ENCODE measurements at regions not wholly inside any gene's neighbourhood (a gene's known extent, or its start where the extent isn't known, plus 50 kb on each side); places are given as distances from the start of the nearest gene placed in this dataset.

GRCh38 chr17:45687594-45687993 lies 96.5 kb upstream of the CRHR1 start:
- no peak for DNase-seq (ENCODE audit: low spot score)

DNA sequence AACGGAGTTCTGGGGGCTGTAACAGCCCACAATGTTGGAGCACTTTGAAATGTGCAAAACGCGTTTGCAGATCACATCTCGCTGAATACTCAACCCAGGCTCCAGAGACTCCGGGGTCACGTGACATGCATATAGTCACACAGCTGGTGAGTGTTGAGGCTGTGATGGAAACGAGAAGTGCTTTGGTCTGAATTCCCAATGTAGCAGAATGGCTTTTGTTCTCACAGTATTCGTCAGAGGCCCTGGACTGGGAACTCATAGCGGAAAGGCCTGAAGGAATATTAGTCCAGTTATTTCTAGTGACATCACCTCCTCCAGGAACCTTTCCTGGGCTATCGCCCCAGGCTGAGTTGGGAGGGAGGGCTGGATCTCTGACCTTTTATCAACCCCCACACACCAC lies 95.8 kb upstream of the CRHR1 start:
- peak; percentile 79 for DNase-seq (ENCODE audit: low spot score)

- DNase-seq (ENCODE audit: low spot score) = no peak
These were observed 95.3 kb upstream of the CRHR1 start for GRCh38 chr17:45688820-45689219.

- DNase-seq (ENCODE audit: low spot score) = no peak
These were observed 94.7 kb upstream of the CRHR1 start for GRCh38 chr17:45689451-45689850.

GRCh38 chr17:45690625-45691275 lies 93.4 kb upstream of the CRHR1 start:
- DNase-seq (ENCODE audit: low spot score) = peak; percentile 66

- no peak for DNase-seq (ENCODE audit: low spot score)
These were observed 91.5 kb upstream of the CRHR1 start for GRCh38 chr17:45692661-45693060.

GRCh38 chr17:45693792-45694191 lies 90.3 kb upstream of the CRHR1 start:
- no peak for DNase-seq (ENCODE audit: low spot score)

DNA sequence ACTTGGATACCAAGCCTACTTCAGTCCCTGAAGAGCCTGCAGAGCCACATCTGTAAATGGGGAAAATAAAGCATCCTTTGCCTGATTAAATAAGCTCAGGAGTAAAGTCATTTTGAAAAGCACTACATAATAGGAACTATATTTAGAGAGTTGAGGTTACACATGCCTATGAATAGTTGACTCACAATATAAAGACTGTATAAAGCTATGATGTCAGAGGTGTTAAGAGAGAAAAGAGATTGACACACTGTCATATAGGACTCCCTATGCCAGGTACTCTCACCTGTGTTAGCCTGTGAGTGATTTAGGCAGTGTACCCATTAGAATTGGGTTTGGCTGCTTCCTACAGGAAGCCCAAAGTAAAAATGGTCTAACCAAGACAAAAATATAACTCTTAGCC lies 87.7 kb upstream of the CRHR1 start:
- no peak for DNase-seq (ENCODE audit: low spot score)

- DNase-seq (ENCODE audit: low spot score) = no peak
These were observed 87.0 kb upstream of the CRHR1 start for GRCh38 chr17:45697076-45697475.

GRCh38 chr17:45700171-45701090 lies 83.7 kb upstream of the CRHR1 start:
- no peak for DNase-seq (ENCODE audit: low spot score)

DNA sequence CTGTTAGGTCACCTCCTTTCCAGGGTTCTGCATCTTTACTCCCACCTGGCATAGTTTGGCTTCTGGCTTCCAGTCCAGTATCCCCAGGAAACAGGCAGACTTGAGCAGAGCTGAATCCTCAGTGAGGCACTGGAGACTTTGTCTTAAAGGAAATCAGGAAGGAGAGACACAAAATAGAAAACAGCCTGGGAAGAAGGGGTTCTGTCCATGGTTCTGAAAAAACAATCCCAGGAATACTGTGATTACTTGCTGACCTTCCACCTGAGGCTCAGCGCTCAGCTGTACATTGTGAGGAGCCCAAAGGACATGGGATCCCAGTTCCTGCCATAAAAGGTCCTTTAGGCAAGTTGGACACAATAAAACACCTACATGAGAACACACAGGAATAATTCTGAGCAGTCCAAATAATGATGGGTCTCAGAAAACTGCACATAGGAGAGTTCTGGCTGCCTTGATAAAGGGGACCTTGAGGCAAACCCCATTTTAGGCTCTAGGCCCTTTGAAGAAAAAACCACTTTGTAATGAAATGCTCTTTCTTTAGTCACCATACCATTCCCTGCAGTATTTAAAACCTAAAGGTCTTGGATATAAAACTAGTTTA lies 81.4 kb upstream of the CRHR1 start:
- DNase-seq (ENCODE audit: low spot score) = no peak

- no peak for DNase-seq (ENCODE audit: low spot score)
These were observed 80.8 kb upstream of the CRHR1 start for GRCh38 chr17:45703348-45703747.

DNA sequence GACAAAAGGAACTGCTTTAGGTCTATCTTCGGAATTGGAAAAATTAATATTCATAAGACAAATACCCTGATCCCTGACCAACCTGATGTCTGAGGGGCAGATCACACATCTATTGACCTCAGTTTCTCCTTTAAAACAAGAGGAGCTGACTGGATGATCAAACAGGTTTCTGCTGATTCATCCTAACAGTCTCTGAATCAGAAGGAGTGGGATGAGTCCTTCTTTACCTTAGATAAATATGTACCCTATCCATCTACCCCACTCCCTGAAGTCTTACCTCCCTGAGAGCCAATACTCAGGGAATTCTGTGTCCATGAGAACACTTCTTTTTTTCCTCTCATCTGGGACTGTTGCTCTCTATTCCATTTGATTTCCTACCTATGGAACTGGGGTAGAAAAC lies 80.3 kb upstream of the CRHR1 start:
- DNase-seq (ENCODE audit: low spot score) = no peak

DNA sequence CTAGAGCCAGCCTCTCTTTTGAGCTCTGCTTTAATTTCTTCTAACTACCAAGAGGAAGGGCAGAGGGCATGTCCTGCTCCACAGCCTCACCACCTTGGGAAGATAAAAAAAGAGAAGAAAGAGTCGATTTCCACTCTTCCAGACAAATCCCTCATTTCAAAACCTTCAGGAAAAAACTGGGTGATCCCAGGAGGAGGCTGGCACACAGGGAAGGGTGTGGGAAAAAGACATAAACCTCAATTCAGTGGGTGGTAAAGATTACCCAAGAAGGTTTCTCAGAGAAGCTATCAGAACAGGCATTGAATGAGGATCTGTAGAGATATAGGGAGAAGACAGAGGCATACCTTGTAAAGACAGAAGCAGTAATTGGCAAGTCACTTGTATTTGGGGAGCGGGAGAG lies 79.9 kb upstream of the CRHR1 start:
- no peak for DNase-seq (ENCODE audit: low spot score)

DNA sequence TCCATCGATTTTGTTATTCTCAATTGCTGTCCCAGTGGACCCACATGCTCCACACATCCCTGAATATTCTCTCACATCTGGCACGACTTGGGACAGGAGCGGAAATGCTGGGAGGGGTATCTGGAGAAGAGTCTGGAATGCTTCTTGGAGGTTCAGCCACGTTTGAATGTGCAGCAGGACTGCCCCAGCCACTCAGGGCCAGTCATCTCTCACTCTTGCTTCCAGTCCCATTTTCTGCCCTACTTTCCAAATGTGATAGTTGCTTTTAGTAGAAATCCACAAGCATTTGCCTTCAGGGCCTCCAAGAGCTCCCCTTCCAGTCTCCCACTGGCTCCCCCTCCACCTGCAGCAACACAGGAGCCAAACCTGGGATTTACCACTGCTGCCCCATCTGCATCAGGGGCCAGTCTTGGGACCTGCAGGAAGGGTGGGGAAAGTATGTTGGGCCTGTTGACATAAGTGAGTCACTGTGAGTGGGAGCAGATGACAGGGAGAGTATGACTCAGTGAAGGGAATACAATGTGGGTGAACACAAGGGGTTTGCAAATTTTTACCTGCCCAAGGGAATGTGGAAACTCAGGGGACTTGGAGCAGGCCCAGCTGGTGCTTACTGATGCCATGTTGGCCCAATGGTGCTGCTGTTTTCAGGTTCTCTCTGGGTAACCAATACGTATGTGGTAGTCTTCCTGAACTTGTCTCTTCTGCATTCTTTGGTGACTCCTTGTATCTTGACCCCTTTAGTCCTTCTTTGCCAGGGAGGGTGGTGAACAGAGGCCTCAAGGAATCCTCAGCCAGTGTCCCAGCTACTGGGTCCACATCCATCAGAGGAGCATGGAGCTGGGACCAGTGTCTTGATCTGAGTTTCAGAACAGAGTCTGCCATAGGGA lies 78.8 kb upstream of the CRHR1 start:
- no peak for DNase-seq (ENCODE audit: low spot score)

- no peak for DNase-seq (ENCODE audit: low spot score)
These were observed 78.1 kb upstream of the CRHR1 start for GRCh38 chr17:45706033-45706432.

DNA sequence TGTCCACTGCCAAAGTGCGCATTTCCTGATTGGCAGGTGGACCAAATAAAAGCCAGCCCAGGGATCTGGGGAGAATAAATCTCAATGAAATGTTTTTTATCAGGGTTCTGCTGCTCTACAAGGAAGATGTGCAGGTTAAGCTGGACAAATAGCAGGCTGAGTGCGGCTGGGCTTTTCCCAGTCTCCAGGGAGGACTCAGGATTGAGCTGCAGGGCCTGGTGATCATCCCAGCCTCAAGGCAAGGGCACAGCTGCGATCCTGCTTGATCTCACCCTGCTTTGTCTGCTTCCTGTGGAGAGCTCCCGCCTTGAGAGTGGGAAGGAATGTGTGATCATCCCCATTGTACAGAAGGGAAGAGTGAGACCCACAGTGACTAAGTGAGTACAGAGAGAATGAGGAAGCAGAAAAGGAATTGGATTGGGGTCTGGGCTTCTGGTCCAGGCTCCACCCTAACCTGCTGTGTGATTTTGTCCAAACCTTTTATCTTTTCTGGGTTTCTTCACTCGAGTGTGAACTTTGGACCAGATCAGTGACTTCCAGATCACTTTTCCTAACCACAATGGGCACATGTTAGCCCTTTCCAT lies 75.3 kb upstream of the CRHR1 start:
- no peak for DNase-seq (ENCODE audit: low spot score)

- no peak for DNase-seq (ENCODE audit: low spot score)
These were observed 74.3 kb upstream of the CRHR1 start for GRCh38 chr17:45709728-45710288.

GRCh38 chr17:45715787-45716186 lies 68.3 kb upstream of the CRHR1 start:
- no peak for DNase-seq (ENCODE audit: low spot score)

DNA sequence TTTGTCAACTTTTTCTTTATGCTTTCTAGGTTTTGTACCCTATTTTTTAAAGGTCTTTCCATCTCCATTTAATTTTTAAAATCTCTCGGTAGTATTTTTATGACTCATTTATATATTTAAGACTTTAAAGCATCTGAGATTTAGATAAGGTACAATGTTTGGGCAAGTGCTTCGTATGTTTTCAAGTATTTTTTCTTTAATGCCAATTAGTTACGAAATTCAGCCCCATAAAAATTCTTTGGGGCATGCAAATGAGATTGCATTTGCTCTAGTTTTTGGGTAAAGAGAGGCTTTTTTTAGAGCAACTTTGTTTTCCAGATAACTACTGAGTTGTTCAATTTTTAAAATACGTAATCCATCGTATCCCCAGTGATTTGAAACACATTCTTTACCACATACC lies 65.3 kb upstream of the CRHR1 start:
- DNase-seq (ENCODE audit: low spot score) = no peak

DNA sequence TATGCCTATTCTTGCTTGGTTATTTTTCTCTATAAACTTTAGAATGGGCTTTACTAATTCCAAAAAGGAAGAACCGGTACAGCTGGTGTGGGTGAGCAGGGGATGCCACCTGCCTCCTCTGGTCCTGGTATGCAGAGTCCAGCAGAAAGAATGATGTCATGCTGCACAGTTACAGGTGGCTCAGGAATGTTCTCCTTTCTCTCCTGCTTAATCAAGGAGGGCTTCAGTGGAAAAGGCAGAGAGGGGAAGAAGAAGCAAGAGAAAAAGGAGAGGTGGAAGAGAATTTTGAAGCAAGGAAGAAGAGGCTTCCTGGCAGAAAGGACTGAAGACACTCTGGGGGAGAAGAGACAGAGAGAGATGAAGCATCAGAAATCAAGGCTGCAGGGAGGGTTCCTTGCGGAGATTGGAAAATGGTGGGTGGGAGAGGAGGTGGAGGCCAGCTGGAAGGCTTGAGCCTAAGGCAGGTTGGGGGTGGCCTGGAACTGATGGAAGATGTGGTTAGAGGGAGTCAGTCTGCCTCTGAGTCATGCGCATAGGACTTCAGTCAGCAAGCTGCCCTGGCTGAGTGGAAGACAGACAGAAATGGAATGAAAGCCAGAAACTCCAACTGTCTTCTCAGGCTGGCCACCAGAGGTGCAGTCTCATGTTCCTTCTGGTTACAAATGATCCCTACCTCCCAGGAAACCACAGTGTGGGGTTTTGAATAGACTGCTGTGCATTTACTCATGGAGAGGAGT lies 64.6 kb upstream of the CRHR1 start:
- DNase-seq (ENCODE audit: low spot score) = peak; percentile 73
